HCT116 (cell line): ENCODE measurements at regions not wholly inside any gene's neighbourhood (a gene's known extent, or its start where the extent isn't known, plus 50 kb on each side); places are given as distances from the start of the nearest gene placed in this dataset.

ENCODE experiments used
- ATAC-seq: fragments of 200-7000 bp; cut with Tn5 transposase; 2 replicates; pipeline ENCODE4 v1.9.1; 2020; ENCODE audit warnings: mild to moderate bottlenecking, moderate library complexity
- BruUV-seq: library from RNA; stranded (reverse); fragments of 400-500 nt; replicated peaks from 2 replicates; lab custom pipeline; 2021; lab: Mats Ljungman, UMichigan
- CTCF ChIA-PET: fragments of 300-600 bp; sonication (Branson Sonifier 250); formaldehyde crosslinking; loops from one replicate; lab custom pipeline; 2021; ENCODE audit warnings: antibody characterized with exemption; lab: Charles Lee
- POLR2A ChIA-PET: fragments of 300-600, 350-600 bp; sonication (Branson Sonifier 250); formaldehyde crosslinking; loops from one replicate; lab custom pipeline; 2021; ENCODE audit warnings: antibody characterized with exemption; lab: Charles Lee
- RAD21 ChIA-PET, 2 experiments: fragments of 300-600 bp; sonication (Branson Sonifier 250); formaldehyde crosslinking; loops; one replicate each; lab custom pipeline; 2023; ENCODE audit warnings: low total read pairs in 2 of 2; ENCODE audit not compliant: uncharacterized antibody in 2 of 2, unreplicated experiment in 2 of 2, low non-redundant PET in 1 of 2; lab: Charles Lee
- DNase-seq: peaks from one replicate; pipeline ENCODE4 v3.0.0-alpha.2; 2010; ENCODE audit warnings: low read depth, low spot score
- H2AFZ ChIP-seq: fragments of 200-600 bp; shearing (Covaris generic), sonication (generic); 2 replicates; pipeline ENCODE4 v1.6.1; 2017; ENCODE audit warnings: low read depth, mixed run types, mixed read lengths, antibody characterized with exemption, low read length; ENCODE audit not compliant: poor library complexity, severe bottlenecking
- H3K27ac ChIP-seq: 2 replicates; pipeline ENCODE4 v1.5.1; 2012; ENCODE audit warnings: low read depth, low read length
- H3K27me3 ChIP-seq: fragments of 200-600 bp; sonication (generic); 2 replicates; pipeline ENCODE4 v1.6.1; 2016; ENCODE audit warnings: mixed run types, low read length, mixed read lengths; ENCODE audit not compliant: insufficient read depth
- H3K36me3 ChIP-seq, 2 experiments: fragments of 200-500 bp in 1 of 2; fragments of 200-600 bp in 1 of 2; sonication (Bioruptor generic) in 1 of 2; sonication (generic) in 1 of 2; 2 replicates each; pipeline versions ENCODE4 v1.5.1 to v1.6.1; 2014 to 2016; ENCODE audit warnings: low read length in 2 of 2, inconsistent platforms in 1 of 2, mixed read lengths in 1 of 2, mixed run types in 1 of 2; ENCODE audit not compliant: insufficient read depth in 2 of 2, control insufficient read depth in 1 of 2
- H3K4me1 ChIP-seq, 2 experiments: fragments of 200-600 bp in 1 of 2; sonication (generic) in 1 of 2; 2 replicates each; pipeline versions ENCODE4 v1.5.1 to v1.6.1; 2012 to 2017; ENCODE audit warnings: low read length in 2 of 2, inconsistent platforms in 1 of 2, mild to moderate bottlenecking in 1 of 2, mixed read lengths in 1 of 2, mixed run types in 1 of 2, moderate library complexity in 1 of 2; ENCODE audit not compliant: insufficient read depth in 2 of 2, control insufficient read depth in 1 of 2
- H3K4me2 ChIP-seq: fragments of 200-600 bp; sonication (generic); 2 replicates; pipeline ENCODE4 v1.6.1; 2017; ENCODE audit warnings: mixed run types, low read length, mixed read lengths
- H3K4me3 ChIP-seq, 2 experiments: fragments of 200-600 bp in 1 of 2; sonication (generic) in 1 of 2; replicated peaks in 1 of 2; 2 replicates each; pipeline ENCODE4 v1.5.1; 2011 to 2016; ENCODE audit warnings: low read length in 2 of 2, control low read depth in 1 of 2, low read depth in 1 of 2, mild to moderate bottlenecking in 1 of 2, mixed read lengths in 1 of 2, mixed run types in 1 of 2
- H3K79me2 ChIP-seq: fragments of 200-600 bp; sonication (generic); 2 replicates; pipeline ENCODE4 v1.6.1; 2017; ENCODE audit warnings: mild to moderate bottlenecking, mixed run types, low read length, moderate library complexity, mixed read lengths; ENCODE audit not compliant: insufficient read depth
- H3K9ac ChIP-seq: fragments of 200-600 bp; sonication (generic); 2 replicates; pipeline ENCODE4 v1.6.1; 2016; ENCODE audit warnings: low read length, mixed read lengths
- H3K9me2 ChIP-seq: fragments of 200-600 bp; sonication (generic), shearing (Covaris generic); 2 replicates; pipeline ENCODE4 v1.6.1; 2017; ENCODE audit warnings: mixed run types, mild to moderate bottlenecking, moderate library complexity; ENCODE audit not compliant: insufficient read depth
- H3K9me3 ChIP-seq, 2 experiments: fragments of 200-500 bp in 1 of 2; fragments of 200-600 bp in 1 of 2; sonication (Bioruptor generic) in 1 of 2; sonication (generic) in 1 of 2; 2 replicates each; pipeline ENCODE4 v1.6.1; 2014 to 2017; ENCODE audit warnings: low read length in 2 of 2, mixed read lengths in 2 of 2, inconsistent platforms in 1 of 2, low read depth in 1 of 2, mild to moderate bottlenecking in 1 of 2, mixed run types in 1 of 2, moderate library complexity in 1 of 2; ENCODE audit not compliant: control insufficient read depth in 1 of 2, insufficient read depth in 1 of 2
- H4K20me1 ChIP-seq: fragments of 200-600 bp; sonication (generic), shearing (Covaris generic); 2 replicates; pipeline ENCODE4 v1.6.1; 2017; ENCODE audit warnings: mixed run types, mild to moderate bottlenecking, moderate library complexity; ENCODE audit not compliant: insufficient read depth
- ATF3 ChIP-seq: IDR thresholded peaks from 2 replicates; pipeline ENCODE4 v1.6.1; 2012
- CBX3 ChIP-seq: IDR thresholded peaks from 2 replicates; pipeline ENCODE4 v1.6.1; 2012; ENCODE audit warnings: low read depth
- ELF1 ChIP-seq: IDR thresholded peaks from 2 replicates; pipeline ENCODE4 v1.6.1; 2012; ENCODE audit warnings: low read depth, borderline replicate concordance
- JUND ChIP-seq: IDR thresholded peaks from 2 replicates; pipeline ENCODE4 v1.6.1; 2012
- MAX ChIP-seq: IDR thresholded peaks from 2 replicates; pipeline ENCODE4 v1.6.1; 2012
- POLR2AphosphoS5 ChIP-seq: IDR thresholded peaks from 2 replicates; pipeline ENCODE4 v1.6.1; 2011; ENCODE audit warnings: mild to moderate bottlenecking, low read depth, low read length, moderate library complexity
- YY1 ChIP-seq: IDR thresholded peaks from 2 replicates; pipeline ENCODE4 v1.6.1; 2011; ENCODE audit warnings: low read length, low read depth, moderate library complexity, mild to moderate bottlenecking; ENCODE audit not compliant: insufficient replicate concordance; ENCODE audit errors: extremely low read depth
- ZBTB33 ChIP-seq: IDR thresholded peaks from 2 replicates; pipeline ENCODE4 v1.6.1; 2011; ENCODE audit warnings: mild to moderate bottlenecking, low read length, moderate library complexity; ENCODE audit not compliant: insufficient replicate concordance; ENCODE audit errors: extremely low read depth
- intact Hi-C: fragments of 100-400 bp; cut with micrococcal nuclease; formaldehyde crosslinking; loops from 2 replicates; pipeline ENCODE4 v1.10.0; 2022
- TF ChIP-seq, protein P1 (sequence below), 3 experiments: fragments of 200-600 bp in 1 of 3; sonication (generic) in 1 of 3; IDR thresholded peaks in 2 of 3; conservative IDR thresholded peaks in 1 of 3; 2 replicates each; pipeline ENCODE4 v1.5.1; 2012 to 2017; ENCODE audit warnings: low read depth in 2 of 3, low read length in 2 of 3, antibody characterized with exemption in 1 of 3, borderline replicate concordance in 1 of 3, control low read depth in 1 of 3, mild to moderate bottlenecking in 1 of 3, mixed read lengths in 1 of 3, mixed run types in 1 of 3, moderate library complexity in 1 of 3; ENCODE audit not compliant: insufficient read depth in 1 of 3

- no peaks in the 10 kb centered on the region for H3K4me1 ChIP-seq
- ChIA-PET POLR2A (no interaction called here), RAD21 (no interaction called here), CTCF (no interaction called here)
- H3K4me2 ChIP-seq = no peak overlapping the region
- DNase-seq (no peak), ATAC-seq (no peak)
- H3K27ac ChIP-seq = no peak overlapping the region
- no peaks in the 10 kb centered on the region for H3K27me3 ChIP-seq
- no peak for TF ChIP-seq ELF1
- no peak for TF ChIP-seq JUND
- H3K4me3 ChIP-seq = no peak overlapping the region
- H3K9ac ChIP-seq = no peak overlapping the region
- no peaks in the 10 kb centered on the region for H3K36me3 ChIP-seq
- no peak overlapping the region for H2AFZ ChIP-seq
- no peaks in the 10 kb centered on the region for H4K20me1 ChIP-seq
- no peaks in the 10 kb centered on the region for H3K79me2 ChIP-seq
- no peaks in the 10 kb centered on the region for H3K9me2 ChIP-seq
- intact Hi-C loops = no loop called here
- peaks cover 0 to 7% of the 10 kb centered on the region in 2 experiments; a peak in 2 of 4 replicates for H3K9me3 ChIP-seq
- BruUV-seq = no TSS peak
Observed at GRCh38 chr5:162497455-162497854, 429.9 kb downstream of the GABRG2 start.

- Histone ChIP-seq H3K27ac (no peak overlapping the region), H3K4me3 (no peak overlapping the region), H3K36me3 (no peaks in the 10 kb centered on the region), H3K9me2 (no peaks in the 10 kb centered on the region), H3K9ac (no peak overlapping the region), H4K20me1 (no peaks in the 10 kb centered on the region), H2AFZ (no peak overlapping the region), H3K4me2 (no peak overlapping the region), H3K9me3 (peaks cover 3% of the 10 kb centered on the region in 2 experiments; a peak in 2 of 4 replicates), H3K27me3 (no peaks in the 10 kb centered on the region), H3K4me1 (no peaks in the 10 kb centered on the region), H3K79me2 (no peaks in the 10 kb centered on the region)
- ChIA-PET POLR2A (no interaction called here), CTCF (no interaction called here), RAD21 (no interaction called here)
- intact Hi-C loops = no loop called here
- no TSS peak for BruUV-seq
- ATAC-seq (no peak), DNase-seq (no peak)
- TF ChIP-seq ZBTB33 (no peak), ELF1 (no peak), CBX3 (no peak), ATF3 (no peak), YY1 (no peak), MAX (no peak), POLR2AphosphoS5 (no peak)
- TF ChIP-seq, protein P1, sequence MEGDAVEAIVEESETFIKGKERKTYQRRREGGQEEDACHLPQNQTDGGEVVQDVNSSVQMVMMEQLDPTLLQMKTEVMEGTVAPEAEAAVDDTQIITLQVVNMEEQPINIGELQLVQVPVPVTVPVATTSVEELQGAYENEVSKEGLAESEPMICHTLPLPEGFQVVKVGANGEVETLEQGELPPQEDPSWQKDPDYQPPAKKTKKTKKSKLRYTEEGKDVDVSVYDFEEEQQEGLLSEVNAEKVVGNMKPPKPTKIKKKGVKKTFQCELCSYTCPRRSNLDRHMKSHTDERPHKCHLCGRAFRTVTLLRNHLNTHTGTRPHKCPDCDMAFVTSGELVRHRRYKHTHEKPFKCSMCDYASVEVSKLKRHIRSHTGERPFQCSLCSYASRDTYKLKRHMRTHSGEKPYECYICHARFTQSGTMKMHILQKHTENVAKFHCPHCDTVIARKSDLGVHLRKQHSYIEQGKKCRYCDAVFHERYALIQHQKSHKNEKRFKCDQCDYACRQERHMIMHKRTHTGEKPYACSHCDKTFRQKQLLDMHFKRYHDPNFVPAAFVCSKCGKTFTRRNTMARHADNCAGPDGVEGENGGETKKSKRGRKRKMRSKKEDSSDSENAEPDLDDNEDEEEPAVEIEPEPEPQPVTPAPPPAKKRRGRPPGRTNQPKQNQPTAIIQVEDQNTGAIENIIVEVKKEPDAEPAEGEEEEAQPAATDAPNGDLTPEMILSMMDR (IDR thresholded peaks at IDR 0.05 in 2 of 3, conservative IDR thresholded peaks at IDR 0.05 in 1 of 3; ENCODE audit: borderline replicate concordance in 1 of 3, insufficient read depth in 1 of 3, low read depth in 2 of 3, low read length in 2 of 3) = no peak
- TF ChIP-seq, all 23 proteins: peak for 0
Observed at GRCh38 chr5:162502780-162503179, 435.2 kb downstream of the GABRG2 start.
